Activated CD4-positive, CD25-positive, alpha-beta regulatory T cell treated with anti-CD3 and anti-CD28 coated beads, Interleukin-2, amount 50 U/mL, for 72 hours (primary cell): ENCODE measurements at regions not wholly inside any gene's neighbourhood (a gene's known extent, or its start where the extent isn't known, plus 50 kb on each side); places are given as distances from the start of the nearest gene placed in this dataset.

ENCODE experiments used
- DNase-seq: peaks from one replicate; pipeline ENCODE4 v3.0.0; 2021

DNA sequence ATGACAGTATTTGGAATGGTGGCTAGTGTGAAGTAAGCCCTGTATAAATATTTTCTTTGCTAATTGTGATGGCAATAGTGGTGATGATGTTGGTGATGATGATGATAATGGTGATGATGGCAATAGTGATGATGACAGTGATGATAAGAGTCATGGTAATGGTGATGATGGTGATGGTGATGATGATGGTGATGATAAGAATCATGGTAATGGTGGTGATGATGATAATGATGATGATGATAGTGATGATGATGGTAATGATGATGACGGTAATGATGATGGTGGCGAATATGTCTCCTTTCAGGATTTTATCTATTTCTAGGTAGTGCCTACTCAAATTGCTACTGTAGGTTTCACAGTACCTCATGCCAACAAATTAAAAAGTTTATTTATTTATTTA, 205.4 kb downstream of the GALR1 start:
- no peak for DNase-seq

DNA sequence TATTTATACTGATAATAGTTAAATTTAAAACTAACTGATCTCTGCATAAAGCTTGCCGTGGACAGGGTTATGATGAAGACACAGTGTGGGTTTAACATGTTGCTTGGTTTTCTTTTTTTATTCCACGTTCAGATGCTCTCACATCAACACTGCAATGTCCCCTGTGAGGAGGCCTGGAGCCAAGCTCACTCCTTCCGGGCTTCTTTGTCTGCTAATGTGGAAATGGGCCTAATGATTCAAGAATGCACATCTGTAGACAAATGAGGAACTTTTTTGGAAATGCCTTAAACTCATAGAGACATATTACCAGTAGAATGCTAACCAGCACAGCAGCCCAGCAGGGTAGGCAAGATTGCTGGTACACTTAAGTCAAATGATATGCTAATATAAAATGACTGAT, 208.0 kb downstream of the GALR1 start:
- no peak for DNase-seq

DNA sequence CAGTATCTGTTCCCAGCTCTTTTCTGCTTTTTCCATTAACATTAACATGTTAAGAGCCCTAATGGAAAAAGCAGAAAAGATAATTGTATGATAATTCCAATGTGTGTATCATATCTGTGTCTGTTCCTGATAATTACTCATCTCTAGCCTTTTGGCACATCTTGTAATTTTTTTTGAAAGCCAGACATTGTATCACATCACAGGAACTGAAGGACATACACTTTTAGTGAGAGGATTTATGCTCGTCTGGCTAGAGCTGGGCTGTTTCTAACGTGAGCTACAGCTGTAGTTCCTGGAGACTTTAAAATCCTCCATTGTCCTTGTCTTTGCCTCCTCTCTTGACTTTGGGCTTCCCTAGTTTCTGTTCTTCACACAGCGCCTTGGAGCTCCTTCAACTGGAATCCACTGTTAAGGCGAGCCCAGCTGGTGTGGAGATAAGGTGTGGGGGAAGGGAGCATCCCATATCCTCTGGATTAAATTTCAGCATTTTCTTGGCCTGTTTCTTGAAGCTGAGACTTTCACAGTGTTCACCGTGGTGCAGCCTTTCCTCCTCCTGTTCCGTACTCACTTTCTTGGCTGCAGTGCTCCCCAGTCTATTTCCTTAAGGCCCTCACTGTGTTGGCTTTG, 211.5 kb downstream of the GALR1 start:
- no peak for DNase-seq

DNA sequence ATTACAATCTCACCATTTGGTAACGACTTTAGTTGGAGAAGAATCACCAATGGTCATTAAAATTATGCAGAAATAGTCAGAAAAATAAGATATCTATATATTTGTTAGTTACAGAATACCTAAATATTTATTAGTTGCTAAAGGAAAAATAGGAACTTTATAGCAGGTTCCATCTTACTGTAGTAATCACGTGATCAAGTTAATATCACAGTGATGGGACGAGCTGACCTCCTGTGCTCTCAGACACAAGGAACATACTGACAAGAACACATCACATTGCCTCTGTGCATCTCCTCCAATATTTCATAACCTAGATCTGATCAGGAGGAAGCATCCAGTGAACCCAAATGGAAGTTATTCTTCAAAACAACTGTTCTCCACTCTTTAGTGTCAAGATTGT, 215.3 kb downstream of the GALR1 start:
- DNase-seq: no peak

DNA sequence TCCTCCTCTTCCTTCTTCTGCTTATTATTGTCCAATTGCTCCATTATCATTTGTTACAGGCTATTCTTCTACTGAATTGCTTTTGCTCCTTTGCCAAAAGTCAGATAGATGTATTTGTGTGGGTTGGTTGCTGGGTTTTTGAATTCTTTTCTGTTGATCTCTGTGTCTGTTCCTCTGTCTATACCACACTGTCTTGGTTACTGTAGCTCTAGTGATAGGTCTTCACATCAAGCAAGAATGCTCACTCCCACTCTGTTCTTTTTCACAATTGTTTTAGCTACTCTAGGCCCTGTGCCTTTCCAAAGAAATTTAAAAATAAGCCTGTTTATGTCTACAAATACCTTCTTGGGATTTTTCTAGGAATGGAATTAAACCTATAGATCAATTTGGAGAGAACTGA, 217.2 kb downstream of the GALR1 start:
- no peak for DNase-seq

DNA sequence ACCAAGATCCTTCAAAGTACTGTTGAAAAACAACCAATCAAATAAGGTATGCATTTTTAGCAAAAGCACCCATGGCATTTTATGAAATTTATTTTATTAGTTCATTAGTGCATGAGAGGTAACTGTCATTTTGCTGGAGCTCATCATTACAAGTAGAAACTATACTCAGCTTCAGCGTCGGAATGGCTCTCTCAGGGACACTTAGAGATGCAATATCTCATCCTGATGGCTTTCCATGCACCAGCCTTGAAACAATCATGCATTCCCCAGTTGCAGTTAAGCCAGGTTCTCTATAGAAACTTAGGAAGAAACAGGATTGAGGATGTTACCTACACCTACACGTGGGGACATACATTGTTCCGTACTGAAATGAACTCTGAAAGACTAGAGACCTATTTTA, 219.5 kb downstream of the GALR1 start:
- no peak for DNase-seq

DNA sequence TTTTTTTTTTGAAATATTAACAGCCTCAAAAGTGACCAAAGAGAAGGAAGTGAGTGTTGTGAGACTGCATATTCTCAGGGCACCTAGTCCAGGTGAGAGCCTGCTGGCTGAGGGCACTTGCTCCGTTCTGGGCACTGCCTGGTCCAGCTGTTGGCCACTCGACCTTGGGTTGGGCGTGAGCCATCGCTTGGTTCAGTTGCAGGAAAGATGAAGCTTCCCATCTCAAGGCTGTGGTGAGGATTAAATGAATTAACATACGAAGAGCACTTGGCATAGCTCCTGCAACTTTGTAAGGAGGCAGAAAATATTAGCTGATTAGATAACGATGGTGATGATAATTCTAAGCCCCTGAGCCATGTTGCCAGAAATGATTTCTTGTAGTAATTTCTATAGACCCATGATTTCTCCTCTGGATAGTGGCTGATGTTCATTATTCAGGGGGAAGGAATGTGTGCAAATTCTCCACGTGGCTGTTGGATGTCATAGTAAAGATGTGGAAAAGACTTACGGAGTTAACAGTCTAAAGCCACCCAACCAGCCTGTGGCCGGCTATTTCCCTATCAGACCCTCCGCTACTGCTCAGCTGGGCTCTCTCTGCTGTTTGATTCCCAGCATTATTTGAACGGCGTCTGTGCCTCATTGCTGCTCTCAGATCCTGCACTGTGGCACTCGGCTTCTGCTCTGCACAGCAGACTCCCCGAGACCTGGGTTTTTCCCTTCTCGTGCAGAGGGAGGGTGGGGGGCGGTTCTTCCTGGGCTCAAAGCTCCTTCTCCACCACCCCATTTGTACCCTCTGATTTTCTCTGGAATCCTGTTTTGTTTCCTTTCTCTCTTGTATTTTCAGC, 221.1 kb downstream of the GALR1 start:
- no peak for DNase-seq

DNA sequence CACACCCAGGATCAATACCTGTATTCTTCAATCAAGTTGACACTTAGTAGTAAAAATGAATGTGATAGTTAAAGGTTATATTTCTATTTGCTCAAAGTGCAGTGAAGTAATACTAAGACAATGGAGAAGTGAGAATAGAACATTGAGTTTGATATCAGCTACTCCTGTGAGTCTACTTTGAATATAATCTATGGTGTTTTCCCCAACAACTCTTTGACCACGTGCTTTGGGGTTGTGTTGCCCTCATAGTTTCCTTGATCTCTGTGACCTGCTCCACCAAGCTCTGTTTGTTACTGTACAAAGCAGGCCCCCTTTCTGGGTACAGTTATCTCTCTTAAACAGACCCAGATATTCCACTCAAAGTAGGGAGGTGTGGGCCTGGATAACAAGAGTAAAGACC, 222.9 kb downstream of the GALR1 start:
- DNase-seq: no peak

DNA sequence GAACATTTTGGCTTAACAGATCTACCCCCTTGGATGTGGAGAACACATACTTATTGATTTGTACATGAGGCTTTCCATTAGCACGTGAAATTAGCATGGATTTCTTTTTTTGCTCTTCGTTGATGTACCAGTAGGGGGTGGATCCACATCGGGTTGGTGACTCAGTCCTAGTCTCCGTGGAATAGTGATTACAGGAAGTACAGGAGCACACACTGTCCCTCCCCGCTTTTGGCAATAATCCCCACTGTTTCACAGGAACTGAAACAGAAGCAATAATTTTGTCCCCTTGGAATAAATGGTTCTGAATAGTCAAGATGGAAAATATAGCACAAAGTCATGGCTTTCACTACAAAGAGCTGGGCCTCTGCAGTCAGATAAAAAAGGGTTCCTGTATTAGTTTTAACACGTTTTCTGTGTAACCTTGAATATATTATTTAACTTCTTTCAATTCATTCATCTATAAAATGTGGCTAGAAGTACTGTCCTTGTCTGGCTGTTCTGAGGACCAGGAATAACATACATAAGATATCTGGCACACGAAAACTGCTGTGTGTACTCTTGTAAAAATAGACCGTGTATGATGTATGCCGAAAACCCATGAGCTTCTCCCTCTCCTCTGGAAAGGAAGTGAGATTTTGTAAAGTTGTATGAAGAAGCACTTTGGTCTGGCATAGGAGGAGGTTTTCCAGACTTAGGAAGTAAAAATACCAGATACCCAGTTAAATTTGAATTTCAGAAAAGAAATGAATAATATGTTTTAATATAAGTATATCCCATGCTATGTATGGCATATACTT, 229.2 kb downstream of the GALR1 start:
- DNase-seq: no peak

DNA sequence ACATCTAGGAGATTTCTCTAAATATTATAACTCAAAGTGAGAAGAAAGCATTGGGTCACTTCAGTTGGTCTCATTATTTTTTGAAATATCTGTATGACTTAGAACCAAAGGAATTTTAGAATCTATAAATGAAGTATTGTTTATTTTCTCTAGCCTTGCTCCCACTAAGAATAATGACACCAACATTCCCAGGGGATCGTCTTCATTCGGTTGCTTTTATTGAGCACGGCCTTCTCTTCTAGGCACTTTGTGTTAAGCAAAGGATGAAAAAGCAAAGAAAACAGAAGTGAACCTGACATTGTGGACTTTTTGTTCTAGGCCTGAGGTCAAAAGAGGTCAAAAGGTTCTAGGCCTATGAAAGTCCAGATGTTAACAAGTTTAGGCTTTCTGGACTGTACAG, 231.9 kb downstream of the GALR1 start:
- no peak for DNase-seq

DNA sequence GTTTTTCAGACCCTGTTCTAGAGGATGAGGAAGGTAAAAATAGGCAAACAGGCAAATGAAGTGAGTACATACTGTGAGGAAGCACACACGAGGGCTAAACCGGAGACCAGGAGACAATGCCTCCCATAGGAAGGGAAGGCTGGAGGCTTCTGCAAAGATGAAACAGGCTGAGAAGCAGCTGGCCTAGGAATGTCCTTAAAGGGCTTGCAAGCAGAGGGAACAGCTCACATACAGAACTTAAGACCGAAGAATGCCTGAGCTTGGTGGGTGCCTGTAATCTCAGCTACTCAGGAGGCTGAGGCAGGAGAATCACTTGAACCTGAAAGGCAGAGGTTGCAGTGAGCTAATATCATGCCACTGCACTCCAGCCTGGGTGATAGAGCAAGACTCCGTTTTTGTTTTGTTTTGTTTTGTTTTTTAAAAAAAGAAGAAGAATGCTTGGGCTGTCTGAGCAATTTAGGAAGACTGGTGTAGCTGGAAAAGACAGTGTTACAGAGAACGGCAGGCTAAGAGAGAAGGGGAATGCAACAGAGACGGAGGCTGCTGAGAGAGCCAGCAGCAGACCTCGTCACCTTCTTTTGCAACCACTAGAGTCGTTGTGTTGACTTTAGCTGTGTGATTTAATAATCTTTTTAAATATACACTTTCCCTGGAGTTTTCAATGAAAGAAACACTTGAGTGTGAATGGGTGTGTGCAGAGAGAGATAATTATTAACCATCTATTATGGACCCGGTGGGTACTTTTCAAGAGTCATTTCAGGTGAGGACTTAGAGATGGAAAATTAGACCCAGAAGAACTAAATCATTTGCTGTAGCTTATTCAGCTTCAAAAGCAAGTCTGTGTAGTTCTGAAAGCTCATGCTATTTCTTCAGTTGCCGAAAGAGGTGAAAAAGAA, 232.8 kb downstream of the GALR1 start:
- DNase-seq: no peak

DNA sequence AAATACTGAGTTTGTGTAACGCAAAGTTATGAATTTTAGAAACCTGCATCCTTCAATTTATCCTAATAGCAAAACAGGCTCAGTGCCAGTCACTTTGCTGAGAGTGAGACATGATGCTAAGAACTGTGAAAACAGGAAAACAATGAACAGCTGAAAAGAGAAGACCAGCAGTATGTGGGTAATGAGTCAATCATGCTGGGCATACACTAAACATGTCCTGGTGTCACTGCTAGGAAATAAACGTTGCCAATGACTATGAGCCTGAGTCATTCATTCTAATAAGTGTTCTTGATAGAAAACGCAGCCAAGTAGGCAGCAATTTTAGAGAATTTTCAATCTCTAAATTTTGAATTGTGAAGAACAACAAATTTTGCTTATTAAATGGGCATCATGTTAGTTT, 237.3 kb downstream of the GALR1 start:
- no peak for DNase-seq

DNA sequence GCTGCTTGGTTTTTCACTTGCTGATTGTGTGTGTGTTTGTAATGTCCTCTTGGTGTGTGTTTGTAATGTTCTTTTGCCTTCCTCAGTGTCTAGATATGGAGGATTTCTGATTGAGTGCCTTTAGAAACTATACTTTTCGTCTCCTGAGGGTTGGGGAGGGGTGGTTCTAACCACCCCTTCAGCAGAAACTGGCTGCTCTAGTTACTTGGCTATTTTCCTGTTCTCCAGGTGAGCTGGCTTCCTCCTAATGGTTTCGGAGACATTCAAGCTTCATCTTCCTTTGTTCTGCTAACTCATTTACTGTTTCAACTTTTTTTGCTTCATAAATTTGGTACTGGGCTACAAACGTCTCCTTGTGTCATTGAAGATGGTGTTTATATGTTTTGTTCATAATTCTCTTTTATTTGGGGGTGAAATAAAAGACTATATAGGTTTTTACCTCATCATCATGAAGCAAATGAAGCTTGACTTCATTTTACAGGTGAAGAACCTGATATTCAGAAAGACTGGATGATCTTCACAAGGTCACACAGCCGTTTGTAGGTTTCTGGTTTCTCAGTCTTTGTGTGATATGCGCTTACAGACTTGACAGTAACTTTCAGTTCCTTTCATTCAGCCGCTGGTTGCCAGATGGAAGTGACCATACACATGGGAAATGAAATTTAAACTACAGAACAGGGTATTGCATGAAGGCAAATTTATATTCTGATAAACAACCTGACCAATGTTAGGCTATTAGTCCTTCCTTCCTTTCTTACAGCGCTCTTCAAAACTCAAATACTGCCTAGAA, 238.5 kb downstream of the GALR1 start:
- no peak for DNase-seq

DNA sequence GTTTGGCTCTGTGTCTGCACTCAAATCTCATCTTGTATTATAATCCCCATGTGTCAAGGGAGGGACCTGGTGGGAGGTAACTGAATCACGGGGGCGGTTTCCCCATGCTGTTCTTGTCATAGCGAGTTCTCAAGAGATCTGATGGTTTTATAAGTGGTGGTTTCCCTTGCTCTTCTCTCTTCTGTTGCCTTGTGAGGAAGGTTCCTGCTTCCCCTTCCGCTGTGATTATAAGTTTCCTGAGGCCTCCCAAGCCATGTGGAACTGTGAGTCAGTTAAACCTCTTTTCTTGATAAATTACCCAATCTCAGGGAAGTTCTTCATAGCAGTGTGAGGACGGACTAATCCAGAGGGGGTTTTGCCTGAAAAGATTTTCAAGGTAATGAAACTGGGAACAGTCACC, 245.4 kb downstream of the GALR1 start:
- no peak for DNase-seq

DNA sequence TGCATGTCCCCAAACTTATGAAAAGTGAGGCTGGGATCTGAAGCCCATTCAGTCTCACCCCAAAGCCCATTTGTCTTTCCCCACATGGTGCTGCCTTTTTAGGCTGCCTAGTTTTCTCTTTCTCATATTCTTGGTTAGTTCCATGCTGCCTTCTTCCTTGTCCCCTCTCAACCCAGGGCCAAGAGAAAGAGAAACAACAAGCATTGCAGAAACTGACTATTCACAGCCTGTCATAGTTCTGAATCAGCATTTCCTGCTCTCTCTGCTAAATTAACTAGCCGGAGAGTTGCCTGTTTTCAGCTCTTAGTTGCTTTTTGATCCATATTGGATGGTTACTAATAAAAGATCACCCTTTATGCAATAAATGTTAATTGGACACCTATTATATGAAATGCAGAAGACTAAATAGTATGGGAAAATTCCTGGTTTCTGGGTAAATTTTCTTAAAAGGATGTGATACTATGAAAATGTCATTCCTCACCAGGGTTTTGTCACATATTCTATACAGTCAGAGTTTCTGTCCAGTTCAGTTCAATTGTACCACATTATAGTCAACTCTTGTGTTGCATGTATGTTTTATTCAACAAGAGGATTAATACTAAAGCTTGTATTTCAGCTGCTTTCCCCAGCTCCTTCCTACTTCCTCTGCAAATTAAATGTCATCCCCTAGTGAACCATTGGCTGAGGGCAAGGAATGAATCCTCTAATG, 246.5 kb downstream of the GALR1 start:
- DNase-seq: no peak

DNA sequence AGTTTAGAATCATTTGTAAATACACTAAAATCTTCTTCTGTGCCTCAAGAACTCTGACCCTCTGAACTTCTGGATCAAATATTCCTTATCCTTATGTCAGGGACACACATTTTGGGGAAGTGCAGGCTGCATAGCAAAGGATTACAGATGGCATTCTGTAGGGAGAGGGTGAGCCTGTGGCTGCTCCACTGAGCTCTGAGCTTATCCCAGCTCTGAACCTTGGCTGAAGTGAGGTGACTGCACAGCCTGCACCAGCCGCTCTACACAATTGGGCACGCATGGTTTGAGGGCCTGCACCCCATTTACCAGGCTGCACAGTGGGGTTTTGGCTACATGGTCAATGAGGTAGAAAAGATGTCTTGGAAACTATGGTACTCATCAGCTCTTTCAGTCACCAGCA, 251.6 kb downstream of the GALR1 start:
- no peak for DNase-seq

DNA sequence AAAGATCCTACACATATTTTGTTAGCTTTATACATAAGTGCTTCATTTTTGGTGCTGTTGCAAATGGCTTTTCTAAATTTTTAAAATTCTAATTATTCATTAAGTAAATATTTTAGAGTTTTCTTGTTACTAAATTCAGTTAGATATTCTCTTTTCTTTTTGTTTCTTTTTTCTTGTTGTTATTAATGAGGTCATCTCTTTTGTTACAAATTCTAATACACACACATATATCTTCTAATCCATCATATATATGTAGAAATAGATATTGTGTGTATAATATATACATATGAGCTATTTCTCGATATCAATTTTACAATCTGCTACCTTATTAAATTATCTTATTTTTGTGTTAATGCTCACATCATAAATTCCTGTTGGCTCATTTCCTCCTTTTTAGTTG, 255.9 kb downstream of the GALR1 start:
- DNase-seq: no peak

DNA sequence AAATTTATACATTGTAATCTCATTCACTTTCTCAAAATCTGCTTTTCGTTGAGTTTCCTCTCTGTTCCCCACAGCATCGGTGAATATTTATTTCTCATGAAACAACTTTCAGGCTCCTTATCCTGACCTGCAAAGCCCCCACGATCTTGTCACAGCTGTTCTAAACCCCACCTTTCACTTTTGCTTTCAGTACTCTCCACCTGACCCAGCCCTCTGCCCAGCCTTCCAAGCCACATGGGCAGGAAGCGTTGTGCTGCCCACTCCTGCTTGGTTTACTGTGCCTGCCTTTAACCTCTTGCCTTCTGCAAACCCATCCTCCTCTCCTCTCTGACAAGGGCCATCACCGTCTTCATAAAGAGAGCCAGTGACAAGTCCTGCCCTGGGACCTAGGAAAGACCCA, 262.5 kb downstream of the GALR1 start:
- no peak for DNase-seq

DNA sequence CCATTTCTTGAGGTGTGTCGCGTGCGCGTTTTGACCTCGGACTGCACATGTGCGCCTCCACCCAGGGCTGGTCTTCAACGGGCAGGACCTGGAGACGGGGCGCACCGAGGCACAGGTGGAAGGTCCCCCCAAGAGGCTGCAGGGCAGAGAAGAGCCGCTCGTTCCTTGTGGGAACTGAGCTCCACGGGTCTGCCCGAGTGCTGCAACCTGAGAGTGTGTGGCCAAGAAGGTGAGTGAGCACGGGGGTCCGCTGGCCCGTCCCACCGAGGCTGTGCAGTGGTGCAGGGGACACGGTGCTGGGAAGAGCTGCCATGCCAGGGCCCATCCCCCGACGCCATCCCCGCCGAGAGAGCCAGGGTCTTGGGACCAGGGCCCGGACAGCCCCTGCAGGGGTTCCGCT, 268.3 kb downstream of the GALR1 start:
- no peak for DNase-seq

DNA sequence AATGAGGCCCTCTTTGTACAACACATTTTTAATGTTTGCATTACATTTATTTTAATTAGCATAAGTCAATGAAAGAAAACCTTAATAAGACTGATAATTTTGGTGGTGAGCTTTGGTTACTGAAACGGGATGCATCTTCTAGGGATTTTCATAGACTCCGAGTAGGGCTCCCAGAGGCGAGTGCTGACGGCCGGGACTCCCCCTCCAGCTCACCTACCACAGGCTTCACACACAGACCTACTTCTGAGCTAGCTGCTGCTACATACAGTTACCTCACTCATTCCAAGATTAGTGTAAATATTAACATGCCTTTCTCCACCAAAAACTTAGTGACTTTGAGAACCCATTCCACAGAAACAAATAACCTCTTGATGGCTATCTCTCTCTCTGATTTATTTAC, 271.1 kb downstream of the GALR1 start:
- no peak for DNase-seq

DNA sequence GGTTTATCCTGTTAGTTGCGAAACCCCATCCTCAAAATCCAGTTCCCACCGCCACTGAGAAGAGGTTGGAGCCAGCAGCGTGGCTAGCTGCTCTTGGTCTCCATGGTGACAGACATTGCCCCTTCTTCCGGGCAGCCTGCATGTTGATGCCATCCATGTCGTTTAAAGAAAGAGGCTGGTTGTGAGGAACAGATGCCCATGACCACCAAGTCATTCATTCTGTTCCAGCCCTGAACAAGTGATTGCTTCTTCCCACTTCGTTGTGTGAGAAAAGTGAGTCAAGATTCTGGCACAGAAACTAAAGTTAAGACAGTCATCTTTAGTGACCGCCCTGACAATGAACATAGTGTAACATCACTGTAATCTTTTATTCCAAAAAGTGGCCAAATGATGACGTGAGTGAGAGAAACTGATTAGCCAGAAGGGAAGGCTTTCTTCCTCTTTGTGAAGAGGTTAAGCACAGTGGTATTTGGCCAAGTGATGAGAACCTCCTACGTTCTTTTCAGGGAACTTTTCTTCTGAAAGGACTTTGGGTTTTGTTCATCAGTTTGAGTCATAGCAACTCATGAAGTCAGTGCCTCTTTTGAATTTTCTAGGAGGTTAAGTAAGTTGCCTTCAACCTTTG, 272.5 kb downstream of the GALR1 start:
- no peak for DNase-seq
